COLO829 (cell line): ENCODE measurements at regions not wholly inside any gene's neighbourhood (a gene's known extent, or its start where the extent isn't known, plus 50 kb on each side); places are given as distances from the start of the nearest gene placed in this dataset.
"Not testable (repeated sequence)": the region's sequence is repeated elsewhere in the genome, so short reads cannot be mapped to it uniquely, and the experiment has no call there.

ENCODE experiments used
- DNase-seq: peaks from one replicate; pipeline ENCODE4 v3.0.0; 2012; ENCODE audit warnings: low spot score

- DNase-seq = peak; percentile 40
Observed at GRCh38 chr4:129254126-129254525, 158.2 kb downstream of the C4orf33 start.

- no peak for DNase-seq
Observed at GRCh38 chr4:129254526-129254925, 158.6 kb downstream of the C4orf33 start.

- no peak for DNase-seq
Observed at GRCh38 chr4:129261584-129261983, 165.6 kb downstream of the C4orf33 start.

GRCh38 chr4:129264008-129264657 lies 168.2 kb downstream of the C4orf33 start:
- no peak for DNase-seq

GRCh38 chr4:129278868-129279267 lies 182.9 kb downstream of the C4orf33 start:
- DNase-seq = no peak

- no peak for DNase-seq
Observed at GRCh38 chr4:129282293-129282692, 186.3 kb downstream of the C4orf33 start.

GRCh38 chr4:129292194-129292593 lies 196.2 kb downstream of the C4orf33 start:
- DNase-seq = not testable (repeated sequence)

GRCh38 chr4:129314781-129315180 lies 218.8 kb downstream of the C4orf33 start:
- DNase-seq = no peak

GRCh38 chr4:129322920-129323319 lies 227.0 kb downstream of the C4orf33 start:
- DNase-seq = no peak

GRCh38 chr4:129323658-129324057 lies 227.7 kb downstream of the C4orf33 start:
- no peak for DNase-seq

GRCh38 chr4:129326571-129327460 lies 230.9 kb downstream of the C4orf33 start:
- DNase-seq = no peak

GRCh38 chr4:129327637-129328036 lies 231.7 kb downstream of the C4orf33 start:
- DNase-seq = no peak

GRCh38 chr4:129328162-129328561 lies 232.2 kb downstream of the C4orf33 start:
- no peak for DNase-seq

GRCh38 chr4:129334136-129334535 lies 238.2 kb downstream of the C4orf33 start:
- no peak for DNase-seq

- no peak for DNase-seq
Observed at GRCh38 chr4:129335276-129335675, 239.3 kb downstream of the C4orf33 start.

- no peak for DNase-seq
Observed at GRCh38 chr4:129335818-129336217, 239.9 kb downstream of the C4orf33 start.

GRCh38 chr4:129336457-129337227 lies 240.7 kb downstream of the C4orf33 start:
- DNase-seq = no peak

GRCh38 chr4:129337228-129337620 lies 241.3 kb downstream of the C4orf33 start:
- no peak for DNase-seq

GRCh38 chr4:129342819-129343408 lies 247.0 kb downstream of the C4orf33 start:
- no peak for DNase-seq

GRCh38 chr4:129344058-129344457 lies 248.1 kb downstream of the C4orf33 start:
- DNase-seq = peak; percentile 58

GRCh38 chr4:129345609-129346008 lies 249.7 kb downstream of the C4orf33 start:
- DNase-seq = no peak

- no peak for DNase-seq
Observed at GRCh38 chr4:129346036-129346435, 250.1 kb downstream of the C4orf33 start.
